AG08396 (cell line): ENCODE measurements at regions not wholly inside any gene's neighbourhood (a gene's known extent, or its start where the extent isn't known, plus 50 kb on each side); places are given as distances from the start of the nearest gene placed in this dataset.
A peak's percentile ranks its signal among the peaks of the same experiment; 100 is the strongest.

Source experiments
- DNase-seq: peaks from one replicate; pipeline ENCODE4 v3.0.0; 2012; ENCODE audit warnings: low spot score, mixed read lengths

DNA sequence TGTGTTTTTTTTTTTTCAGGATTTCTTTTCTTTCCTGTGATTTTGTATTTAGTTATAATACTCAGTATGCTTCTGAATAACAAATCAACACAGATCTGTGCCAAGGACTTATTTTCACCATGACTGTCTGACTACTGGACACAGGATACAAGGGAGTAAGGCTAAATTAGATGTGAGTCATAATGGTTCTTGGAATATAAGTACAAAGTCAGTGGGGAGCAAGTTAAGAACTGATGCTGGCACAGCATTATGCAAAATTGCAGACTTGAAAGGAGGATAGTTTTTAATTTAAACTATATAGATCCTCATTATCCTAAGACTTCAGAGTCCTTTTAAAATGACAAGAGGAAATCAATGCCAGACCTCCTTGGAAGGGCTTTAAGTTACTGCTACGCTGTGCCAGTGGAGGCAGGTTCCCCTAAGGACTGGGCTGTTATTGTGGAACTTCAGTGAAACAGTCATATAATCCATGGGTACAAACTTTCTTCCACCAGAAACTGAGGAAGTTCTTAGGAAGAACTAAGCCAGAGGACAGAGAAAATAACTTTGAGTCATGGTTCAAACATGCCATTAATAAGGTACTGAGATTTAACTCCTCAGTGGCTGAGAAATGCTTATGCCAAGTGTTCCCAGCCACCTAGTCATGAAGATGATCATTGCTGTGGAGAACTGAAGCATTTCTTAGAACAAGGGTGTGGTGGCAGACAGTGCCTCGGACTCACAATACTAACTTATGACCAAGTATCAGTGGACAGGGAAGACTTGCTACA is 531.2 kb downstream of the HTR7 start:
- DNase-seq = peak; percentile 8

GRCh38 chr10:90327611-90328010 is 530.2 kb downstream of the HTR7 start:
- DNase-seq = no peak

DNA sequence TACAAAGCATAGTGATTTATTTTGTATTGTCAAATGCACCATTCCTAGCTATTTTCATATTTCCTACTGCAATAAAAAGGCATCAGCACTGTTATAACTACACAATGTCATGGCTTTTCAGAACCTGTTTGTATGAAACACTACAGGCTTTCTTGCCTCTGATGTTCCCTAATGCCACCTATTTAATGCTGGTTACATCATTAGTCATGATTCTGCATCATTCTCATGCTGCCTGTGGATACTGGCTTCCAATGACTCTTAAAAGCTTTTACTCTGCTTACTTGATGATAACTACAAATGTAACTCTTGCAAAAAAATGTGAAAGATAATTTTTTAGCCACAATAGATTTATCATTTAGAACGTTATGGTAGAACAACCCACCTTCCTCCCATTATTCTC is 529.4 kb downstream of the HTR7 start:
- no peak for DNase-seq

DNA sequence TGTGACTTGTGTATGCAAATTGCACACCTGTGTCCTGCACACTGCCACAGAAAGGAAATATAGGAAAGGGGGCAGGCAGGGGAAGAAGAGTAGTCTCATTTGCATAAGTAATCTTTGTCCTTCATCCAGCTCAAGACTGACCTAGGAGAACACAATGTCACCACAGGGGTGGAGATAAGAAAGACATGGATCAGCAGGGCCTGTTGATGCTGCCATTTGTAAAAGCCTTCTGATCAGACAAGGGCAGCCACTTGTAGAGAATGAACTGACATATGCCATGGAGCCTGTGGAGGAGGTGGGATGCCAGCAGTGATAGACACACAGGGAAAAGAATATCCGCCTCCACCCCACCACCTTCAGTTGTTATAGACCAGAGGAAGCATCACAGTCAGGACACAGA is 528.9 kb downstream of the HTR7 start:
- DNase-seq = no peak

GRCh38 chr10:90337316-90337715 is 520.5 kb downstream of the HTR7 start:
- DNase-seq = no peak

- DNase-seq = no peak
These were observed 515.4 kb downstream of the HTR7 start for GRCh38 chr10:90342480-90342879.

GRCh38 chr10:90344226-90344625 is 513.6 kb downstream of the HTR7 start:
- no peak for DNase-seq

DNA sequence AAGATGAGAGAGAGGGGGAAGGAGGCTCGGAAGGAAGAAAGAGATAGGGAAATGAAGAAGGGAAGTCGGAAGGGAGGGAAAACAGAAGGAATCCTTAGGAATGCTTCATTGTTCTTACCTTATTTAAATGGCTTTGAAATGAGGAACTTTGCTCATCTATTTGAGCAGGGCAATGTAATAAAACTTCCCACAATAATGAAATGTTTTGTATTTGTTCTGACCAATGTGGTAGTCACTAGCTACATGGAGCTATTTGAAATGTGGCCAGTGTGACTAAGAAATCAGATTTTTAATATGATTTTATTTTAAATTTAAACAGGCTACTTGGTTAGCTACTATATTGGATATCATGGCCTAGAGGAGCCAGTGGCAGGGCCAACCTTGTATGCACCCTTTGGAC is 510.6 kb downstream of the HTR7 start:
- DNase-seq = no peak

- no peak for DNase-seq
These were observed 507.7 kb downstream of the HTR7 start for GRCh38 chr10:90350122-90350521.

DNA sequence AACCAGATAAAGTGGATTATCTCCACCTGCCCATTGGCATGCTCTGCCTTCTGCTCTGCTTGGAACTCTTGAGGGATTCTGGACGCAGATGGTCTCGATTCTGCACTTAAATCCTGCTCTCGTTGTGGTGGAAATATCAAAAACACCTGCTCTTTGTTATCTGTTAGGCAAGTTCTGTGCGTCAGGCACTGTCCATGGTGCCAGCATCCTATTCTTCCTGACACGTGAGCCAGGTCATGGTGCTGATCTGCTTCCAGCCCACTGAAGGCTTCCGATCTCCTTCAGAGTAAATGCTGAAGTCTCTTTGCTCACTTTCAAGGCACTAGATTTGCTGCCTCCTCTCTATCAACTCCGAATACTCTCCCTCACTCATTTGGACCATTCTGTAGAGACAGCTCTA is 505.6 kb downstream of the HTR7 start:
- no peak for DNase-seq

DNA sequence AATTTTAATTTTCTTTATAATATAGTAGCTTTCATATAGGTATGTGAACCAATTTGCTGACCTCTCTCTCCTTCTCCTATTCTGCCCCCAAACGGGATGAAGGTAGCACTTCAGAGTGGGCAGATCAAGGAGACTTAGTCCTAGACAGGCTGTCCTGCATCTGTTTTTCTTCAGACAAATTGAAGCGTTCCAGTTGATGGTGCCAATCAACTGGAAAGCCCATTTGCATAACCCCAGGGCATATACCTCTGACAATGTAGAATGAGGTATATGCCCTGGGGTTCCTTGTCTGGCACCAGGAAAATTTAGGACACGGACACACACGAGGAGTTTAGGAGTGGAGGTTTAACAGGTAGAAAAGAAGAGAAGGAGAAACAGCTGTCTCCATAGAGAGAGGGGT is 502.9 kb downstream of the HTR7 start:
- no peak for DNase-seq

- DNase-seq = no peak
These were observed 493.9 kb downstream of the HTR7 start for GRCh38 chr10:90363799-90364483.

DNA sequence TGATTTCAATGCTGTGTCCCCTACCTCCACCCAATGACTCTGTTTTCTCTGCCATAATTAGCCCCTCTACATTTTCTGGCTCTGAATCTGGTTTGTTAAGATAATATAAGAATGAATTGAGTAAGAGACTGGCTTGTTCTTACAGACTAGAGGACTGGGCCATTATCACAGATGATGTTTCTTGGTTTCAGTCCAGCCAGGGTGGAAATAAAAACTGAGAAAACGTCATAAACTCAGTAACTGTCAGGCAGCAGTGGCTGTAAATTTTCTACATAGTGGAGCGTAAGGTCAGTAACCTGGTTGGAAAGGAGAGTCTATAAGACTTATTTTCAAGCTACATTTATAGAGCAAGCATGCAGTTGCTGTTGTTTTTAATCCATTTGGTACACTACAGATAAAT is 485.4 kb downstream of the HTR7 start:
- DNase-seq = no peak

DNA sequence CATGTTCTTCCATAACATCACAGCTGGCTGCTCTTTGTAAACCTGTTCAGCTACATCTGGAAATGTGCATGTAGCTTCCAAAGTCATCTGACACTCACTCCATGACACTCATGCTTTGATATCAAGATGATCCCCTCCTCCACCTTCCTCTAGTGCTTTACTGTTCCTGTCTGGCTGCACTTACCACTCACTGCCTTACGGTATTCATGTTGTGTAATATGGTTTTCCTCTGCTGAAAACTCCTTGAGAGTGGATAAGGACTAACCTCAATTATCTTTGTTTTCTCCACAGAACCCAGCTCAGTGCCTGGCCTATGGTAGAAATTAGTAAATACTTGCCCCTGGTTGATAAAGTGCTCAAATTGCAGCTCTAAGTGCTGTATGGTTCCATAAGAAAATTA is 483.9 kb downstream of the HTR7 start:
- DNase-seq = no peak

- DNase-seq = no peak
These were observed 479.2 kb downstream of the HTR7 start for GRCh38 chr10:90378524-90379076.

- DNase-seq = no peak
These were observed 476.4 kb downstream of the HTR7 start for GRCh38 chr10:90381468-90381867.

DNA sequence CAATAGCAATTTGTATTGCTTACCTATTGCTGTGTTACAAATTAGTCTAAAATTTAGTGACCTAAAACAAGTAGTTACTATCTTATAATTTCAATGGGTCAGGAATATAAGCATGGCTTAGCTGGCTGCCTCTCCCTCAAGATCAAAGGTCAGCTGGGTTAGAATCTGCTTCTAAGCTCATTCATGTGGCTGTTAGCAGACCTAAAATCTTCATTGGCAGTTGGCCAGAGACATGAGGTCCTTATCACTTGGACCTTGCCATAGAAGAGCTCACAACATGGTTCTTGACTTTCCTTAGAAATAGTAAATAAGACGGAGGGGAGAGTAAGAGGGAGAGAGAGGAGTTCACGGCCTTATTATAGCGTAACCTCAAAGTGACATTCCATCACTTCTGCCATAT is 468.0 kb downstream of the HTR7 start:
- no peak for DNase-seq

- no peak for DNase-seq
These were observed 463.5 kb downstream of the HTR7 start for GRCh38 chr10:90394311-90394710.

- DNase-seq = no peak
These were observed 461.1 kb downstream of the HTR7 start for GRCh38 chr10:90396721-90397120.

GRCh38 chr10:90398566-90398965 is 459.3 kb downstream of the HTR7 start:
- DNase-seq = no peak

DNA sequence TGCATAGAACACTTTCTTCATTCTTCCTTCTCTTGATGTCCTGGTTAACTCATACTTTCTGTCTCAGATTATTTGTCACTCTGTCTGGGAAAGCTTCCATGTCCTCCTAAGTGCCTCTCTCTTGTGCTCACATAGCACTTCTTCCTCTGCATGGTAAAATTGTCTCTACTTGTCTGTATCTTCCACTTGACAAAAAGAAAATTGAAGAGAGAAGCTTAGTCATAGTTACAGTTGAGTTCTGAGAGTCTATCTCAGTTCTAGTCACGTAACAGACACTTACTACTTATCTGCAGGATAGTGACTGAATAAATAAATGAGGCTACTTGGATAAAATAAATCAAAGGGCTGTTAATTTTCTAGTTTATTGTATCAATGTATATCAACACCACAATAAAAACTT is 458.1 kb downstream of the HTR7 start:
- DNase-seq = no peak

- DNase-seq = no peak
These were observed 454.4 kb downstream of the HTR7 start for GRCh38 chr10:90403211-90404000.

- peak; percentile 10 for DNase-seq
These were observed 450.7 kb downstream of the HTR7 start for GRCh38 chr10:90407131-90407530.
